ENCODE measurements at regions not wholly inside any gene's neighbourhood (a gene's known extent, or its start where the extent isn't known, plus 50 kb on each side); places are given as distances from the start of the nearest gene placed in this dataset.

- Histone ChIP-seq H3K27ac (ENCODE audit: insufficient read length, low read depth, low read length) (no peak overlapping the region), H2AK5ac (ENCODE audit: insufficient read length, low read length) (no peak overlapping the region), H3K79me1 (ENCODE audit: insufficient read depth, low read depth, low read length, poor library complexity, severe bottlenecking) (no peaks in the 10 kb centered on the region), H4K8ac (replicated peaks; ENCODE audit: insufficient read length, low read depth, low read length) (no peak overlapping the region), H3K18ac (ENCODE audit: insufficient read length, low read depth, low read length) (no peak overlapping the region), H3K9me3 (ENCODE audit: control insufficient read depth, low read depth, low read length) (no peaks in the 10 kb centered on the region), H2BK5ac (ENCODE audit: insufficient read length, low read length) (no peak overlapping the region), H4K20me1 (ENCODE audit: control insufficient read depth, insufficient read depth, insufficient read length) (no peaks in the 10 kb centered on the region), H2BK20ac (ENCODE audit: low read depth, low read length, poor library complexity, severe bottlenecking) (no peak overlapping the region), H3T11ph (ENCODE audit: low read length) (no peak overlapping the region), H3K4ac (ENCODE audit: low read depth, low read length) (no peak overlapping the region), H3K27me3 (ENCODE audit: insufficient read depth, low read length) (no peaks in the 10 kb centered on the region), H3K23me2 (ENCODE audit: insufficient read length, low read depth, low read length, poor library complexity, severe bottlenecking) (no peaks in the 10 kb centered on the region), H3K79me2 (ENCODE audit: insufficient read depth, low read length) (no peaks in the 10 kb centered on the region), H4K91ac (ENCODE audit: insufficient read length, low read depth, low read length) (no peak overlapping the region), H4K5ac (ENCODE audit: insufficient read length, low read depth, low read length) (no peak overlapping the region), H2AFZ (ENCODE audit: low read length) (no peak overlapping the region), H3K4me1 (ENCODE audit: insufficient read depth, low read length) (peaks cover 4% of the 10 kb centered on the region; the same call in 1 of the 2 replicates), H3K56ac (ENCODE audit: insufficient read length, low read depth, low read length) (no peak overlapping the region), H3K14ac (ENCODE audit: insufficient read depth, low read length) (no peak overlapping the region), H2BK15ac (ENCODE audit: low read depth, low read length) (no peak overlapping the region), H2BK120ac (ENCODE audit: low read depth, low read length, poor library complexity, severe bottlenecking) (no peak overlapping the region), H3K9ac (ENCODE audit: extremely low read depth, insufficient read length, low read length) (no peak overlapping the region), H3K23ac (ENCODE audit: insufficient read length, low read depth, low read length) (no peak overlapping the region), H3K4me2 (ENCODE audit: insufficient read depth, insufficient read length, low read length) (no peak overlapping the region), H2BK12ac (ENCODE audit: insufficient read length, low read depth, low read length) (no peak overlapping the region)
- Mint-ChIP-seq H3K4me3 (no peak overlapping the region), H3K4me1 (peaks cover 4% of the 10 kb centered on the region in 2 experiments), H3K36me3 (ENCODE audit: insufficient read depth in 1 of 3, low read depth in 3 of 3) (peaks cover 0 to 10% (median 1%) of the 10 kb centered on the region in 3 experiments; a peak in 2 of 7 replicates), H3K9me3 (peaks cover 5 to 9% of the 10 kb centered on the region in 2 experiments; a peak in 4 of 5 replicates), H3K27ac (no peak overlapping the region), H3K27me3 (ENCODE audit: low read depth) (no peaks in the 10 kb centered on the region)
- TF ChIP-seq CTCF (conservative IDR thresholded peaks at IDR 0.05): no peak
- DNase-seq: no peak
- WGBS (ENCODE audit: extremely low coverage, insufficient read length, low lambda C conversion rate): no CpG with 5 or more reads among the region's 2 CpGs
Observed at GRCh38 chr1:182164273-182164672, 102.8 kb upstream of the ZNF648 start.

Measured in H9 (cell line).